ENCODE measurements at regions not wholly inside any gene's neighbourhood (a gene's known extent, or its start where the extent isn't known, plus 50 kb on each side); places are given as distances from the start of the nearest gene placed in this dataset.
A peak's percentile ranks its signal among the peaks of the same experiment; 100 is the strongest.

DNA sequence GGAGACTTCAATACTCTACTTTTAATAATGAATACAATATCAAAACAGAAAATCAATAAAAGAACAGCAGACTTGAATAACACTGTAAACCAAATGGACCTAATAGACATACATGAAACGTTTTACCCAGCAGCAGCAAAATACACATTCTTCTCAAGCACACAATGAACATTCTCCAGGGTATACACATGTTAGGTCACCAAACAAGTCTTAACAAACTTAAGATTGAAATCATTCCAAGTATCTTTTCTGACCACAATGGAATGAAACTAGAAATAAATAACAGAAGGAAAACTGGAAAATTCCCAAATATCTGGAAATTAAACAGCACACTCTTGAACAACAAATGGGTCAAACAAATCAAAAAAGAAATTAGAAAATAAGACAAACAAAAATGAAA, 145.0 kb upstream of the CT83 start:
- no peak for DNase-seq

DNA sequence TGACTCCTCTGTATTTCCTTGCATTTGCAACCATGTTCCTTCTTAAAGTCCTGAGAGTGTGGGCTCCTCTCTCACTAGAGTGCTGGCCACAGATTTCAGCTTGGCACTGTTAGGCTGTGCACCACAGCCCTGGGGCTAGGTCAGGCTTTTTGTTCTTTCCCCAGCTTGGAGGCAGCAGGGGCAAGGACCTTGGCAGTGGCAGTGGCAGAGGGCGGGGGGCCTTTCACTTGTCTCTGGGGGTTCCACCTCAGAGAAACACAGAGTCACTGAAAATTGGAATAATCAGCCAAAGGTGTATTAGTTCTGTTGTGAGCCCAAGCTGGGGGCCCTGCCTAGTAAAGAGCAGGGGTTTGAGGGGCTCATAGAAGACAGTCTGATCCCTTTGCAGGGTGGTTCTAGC, 142.8 kb upstream of the CT83 start:
- peak in 1 of 10 donors; percentile 65 for DNase-seq
- intact Hi-C loops (cut with DNase I) = no loop called here

More for the DNA sequence above, 145.0 kb upstream of the CT83 start:
- intact Hi-C loops (cut with DNase I) = no loop called here

DNA sequence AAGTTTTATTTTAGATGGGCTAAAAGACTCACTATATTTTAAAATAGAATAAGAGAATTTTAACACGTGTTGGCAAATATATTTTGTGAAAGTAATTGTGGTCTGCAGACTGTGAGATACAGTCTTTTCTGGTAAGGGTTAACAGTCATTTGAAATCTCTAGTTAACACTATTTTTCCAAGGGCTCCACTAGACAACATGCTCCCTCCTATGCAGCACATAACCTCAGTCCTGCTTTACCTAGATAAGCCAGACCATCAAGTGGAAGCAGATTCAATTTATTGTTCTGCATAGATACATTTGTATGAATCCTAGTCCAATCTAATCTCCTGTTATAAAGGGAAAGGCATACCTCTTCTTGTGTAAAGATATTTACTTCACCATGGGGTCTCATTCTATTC, 133.2 kb upstream of the CT83 start:
- DNase-seq = no peak
- intact Hi-C loops (cut with DNase I) = no loop called here

Measured in posterior cingulate gyrus (tissue), 11 donors.